ENCODE measurements at regions not wholly inside any gene's neighbourhood (a gene's known extent, or its start where the extent isn't known, plus 50 kb on each side); places are given as distances from the start of the nearest gene placed in this dataset.
"Not testable (repeated sequence)": the region's sequence is repeated elsewhere in the genome, so short reads cannot be mapped to it uniquely, and the experiment has no call there.

- DNase-seq (ENCODE audit: low read depth in 2 of 2) = no peak
These were observed 202.3 kb downstream of the LRRC70 start for GRCh38 chr5:62780888-62781287.

GRCh38 chr5:62780230-62780629, 201.6 kb downstream of the LRRC70 start:
- no peak for DNase-seq (ENCODE audit: low read depth in 2 of 2)

GRCh38 chr5:62779010-62779422, 200.4 kb downstream of the LRRC70 start:
- peak; percentile 65 to 78 for DNase-seq (ENCODE audit: low read depth in 2 of 2)

DNA sequence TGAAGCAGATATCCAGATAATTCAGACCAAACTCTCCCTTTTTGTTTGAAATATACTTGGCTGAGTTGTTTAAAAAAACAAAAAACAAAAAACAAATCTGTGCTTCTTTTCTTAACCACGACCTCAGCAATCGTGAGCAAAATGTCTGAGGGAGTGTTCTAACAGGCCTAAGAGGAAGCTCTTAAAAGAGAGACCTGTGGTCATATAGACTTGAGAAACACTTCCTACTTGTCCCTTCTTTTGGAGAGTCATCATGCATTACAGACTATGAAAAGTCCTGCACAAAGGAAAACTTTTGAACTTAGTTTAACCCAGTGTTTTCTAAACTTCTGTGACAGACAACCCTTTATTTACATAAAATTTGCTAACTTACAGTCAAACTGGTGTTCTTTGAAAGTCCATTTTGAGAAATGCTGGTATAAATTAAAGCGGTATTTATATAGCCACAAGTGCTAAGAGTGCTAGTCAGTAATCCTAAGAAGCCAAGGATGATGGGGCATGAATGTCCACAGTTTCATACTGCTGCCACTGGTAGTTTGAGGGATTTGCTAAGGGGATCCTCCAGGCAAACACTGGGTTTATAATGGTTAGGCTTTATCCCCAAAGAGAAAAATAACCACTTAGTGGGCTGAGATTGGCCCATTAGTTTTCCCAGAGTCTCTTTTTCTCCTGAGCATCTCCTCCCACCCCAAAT, 199.8 kb downstream of the LRRC70 start:
- DNase-seq (ENCODE audit: low read depth in 2 of 2) = no peak

- DNase-seq (ENCODE audit: low read depth in 2 of 2) = not testable (repeated sequence)
These were observed 198.5 kb downstream of the LRRC70 start for GRCh38 chr5:62777081-62777480.

DNA sequence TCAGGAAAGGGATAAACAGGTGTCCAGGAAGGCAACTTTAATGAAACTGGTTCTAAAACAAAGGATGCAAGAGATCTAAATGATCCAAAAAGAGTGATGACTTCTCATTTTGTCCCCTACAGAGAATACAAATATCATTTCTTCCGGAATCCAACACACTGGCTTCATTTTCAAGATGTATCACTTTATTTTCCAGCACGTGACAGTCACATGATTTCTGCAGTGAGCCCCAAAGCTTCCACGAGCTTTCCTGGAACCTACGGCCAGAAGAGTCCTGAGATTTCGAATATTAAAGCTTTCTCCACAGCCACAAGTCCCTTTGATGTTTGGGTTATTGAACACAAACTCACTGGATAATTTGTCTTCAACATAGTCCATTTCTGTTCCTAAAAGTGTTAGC, 198.0 kb downstream of the LRRC70 start:
- not testable (repeated sequence) for DNase-seq (ENCODE audit: low read depth in 2 of 2)

DNA sequence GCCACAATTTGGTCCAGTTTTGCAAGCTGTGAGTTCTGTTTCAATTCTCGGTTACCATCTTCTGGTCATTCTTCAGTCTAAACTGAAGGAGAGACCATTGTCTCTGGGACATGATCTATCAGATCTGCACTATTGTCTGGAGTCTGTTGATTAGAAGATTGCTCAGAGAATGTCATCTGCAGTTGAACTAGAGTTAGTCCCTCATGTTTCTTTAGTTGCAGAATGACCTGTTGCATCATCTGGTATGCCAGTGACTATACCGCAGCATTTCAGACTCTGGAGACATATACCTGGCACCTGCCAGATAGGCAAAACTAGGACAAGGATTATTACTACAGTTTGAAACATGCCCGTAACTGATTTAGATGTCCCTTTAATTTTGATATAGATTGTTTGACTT, 194.8 kb downstream of the LRRC70 start:
- no peak for DNase-seq (ENCODE audit: low read depth in 2 of 2)

- DNase-seq (ENCODE audit: low read depth in 2 of 2) = no peak
These were observed 192.7 kb downstream of the LRRC70 start for GRCh38 chr5:62771341-62771740.

- DNase-seq (ENCODE audit: low read depth in 2 of 2) = no peak
These were observed 189.0 kb downstream of the LRRC70 start for GRCh38 chr5:62767650-62768049.

DNA sequence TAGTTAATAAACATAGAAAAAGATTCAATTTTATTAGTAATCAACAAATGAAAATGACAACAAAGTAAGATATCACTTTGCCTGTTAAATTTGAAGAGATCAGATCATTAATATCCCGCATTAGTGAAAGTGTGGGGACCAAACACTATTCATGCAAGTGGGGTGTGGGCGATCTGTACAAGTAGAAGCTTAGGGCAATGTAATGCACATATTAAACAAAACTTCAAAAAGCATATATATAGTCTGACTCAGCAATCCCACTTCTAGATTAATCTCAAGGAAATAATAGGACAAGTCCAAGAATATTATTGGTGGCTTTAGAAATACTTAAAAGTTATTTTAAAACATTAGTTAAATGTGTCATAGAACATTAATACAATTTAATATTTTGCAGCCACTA, 188.5 kb downstream of the LRRC70 start:
- no peak for DNase-seq (ENCODE audit: low read depth in 2 of 2)

GRCh38 chr5:62762503-62762902, 183.9 kb downstream of the LRRC70 start:
- DNase-seq (ENCODE audit: low read depth in 2 of 2) = no peak

DNA sequence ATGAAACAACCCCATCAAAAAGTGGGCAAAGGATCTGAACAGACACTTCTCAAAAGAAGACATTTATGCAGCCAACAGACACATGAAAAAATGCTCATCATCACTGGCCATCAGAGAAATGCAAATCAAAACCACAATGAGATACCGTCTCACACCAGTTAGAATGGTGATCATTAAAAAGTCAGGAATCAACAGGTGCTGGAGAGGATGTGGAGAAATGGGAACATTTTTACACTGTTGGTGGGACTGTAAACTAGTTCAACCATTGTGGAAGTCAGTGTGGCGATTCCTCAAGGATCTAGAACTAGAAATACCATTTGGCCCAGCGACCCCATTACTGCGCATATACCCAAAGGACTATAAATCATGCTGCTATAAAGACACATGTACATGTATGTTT, 179.1 kb downstream of the LRRC70 start:
- not testable (repeated sequence) for DNase-seq (ENCODE audit: low read depth in 2 of 2)

GRCh38 chr5:62752998-62753367, 174.4 kb downstream of the LRRC70 start:
- DNase-seq (ENCODE audit: low read depth in 2 of 2) = not testable (repeated sequence)

- DNase-seq (ENCODE audit: low read depth in 2 of 2) = not testable (repeated sequence)
These were observed 173.7 kb downstream of the LRRC70 start for GRCh38 chr5:62752056-62752997.

GRCh38 chr5:62742207-62742606, 163.6 kb downstream of the LRRC70 start:
- no peak for DNase-seq (ENCODE audit: low read depth in 2 of 2)

- no peak for DNase-seq (ENCODE audit: low read depth in 2 of 2)
These were observed 163.1 kb downstream of the LRRC70 start for GRCh38 chr5:62741761-62742160.

GRCh38 chr5:62737766-62738165, 159.1 kb downstream of the LRRC70 start:
- no peak for DNase-seq (ENCODE audit: low read depth in 2 of 2)

GRCh38 chr5:62732677-62733121, 154.1 kb downstream of the LRRC70 start:
- DNase-seq (ENCODE audit: low read depth in 2 of 2) = no peak

GRCh38 chr5:62731022-62731421, 152.4 kb downstream of the LRRC70 start:
- no peak for DNase-seq (ENCODE audit: low read depth in 2 of 2)

DNA sequence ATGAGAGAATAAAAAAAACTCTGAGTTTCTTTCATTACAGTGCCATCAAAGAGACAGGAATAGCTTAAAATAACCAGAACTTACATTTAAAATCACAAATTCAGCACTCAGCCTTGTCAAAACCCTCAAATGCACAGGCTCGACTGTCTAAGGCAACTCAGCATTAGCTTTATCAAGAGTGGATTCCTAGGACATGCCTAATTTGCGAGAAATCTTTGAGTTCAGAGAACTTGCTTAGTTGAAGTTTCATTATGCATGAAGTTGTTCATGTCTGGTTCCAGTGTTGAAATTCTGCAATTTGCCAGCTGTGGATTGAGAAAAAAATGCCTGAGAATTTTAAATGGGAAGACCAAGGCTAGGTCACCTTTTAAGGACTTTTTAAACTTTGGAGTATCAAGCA, 151.1 kb downstream of the LRRC70 start:
- no peak for DNase-seq (ENCODE audit: low read depth in 2 of 2)

- DNase-seq (ENCODE audit: low read depth in 2 of 2) = no peak
These were observed 149.2 kb downstream of the LRRC70 start for GRCh38 chr5:62727861-62728260.

GRCh38 chr5:62727184-62727583, 148.6 kb downstream of the LRRC70 start:
- no peak for DNase-seq (ENCODE audit: low read depth in 2 of 2)

GRCh38 chr5:62722360-62722759, 143.7 kb downstream of the LRRC70 start:
- no peak for DNase-seq (ENCODE audit: low read depth in 2 of 2)

All from lung microvascular endothelial cell (primary cell).